RPMI8226 (cell line): ENCODE measurements at regions not wholly inside any gene's neighbourhood (a gene's known extent, or its start where the extent isn't known, plus 50 kb on each side); places are given as distances from the start of the nearest gene placed in this dataset.

Experiments
- DNase-seq: peaks from one replicate; pipeline ENCODE4 v3.0.0-alpha.2; 2015

GRCh38 chr7:84529480-84530205 lies 335.1 kb upstream of the SEMA3A start:
- no peak for DNase-seq

GRCh38 chr7:84528756-84529479 lies 334.3 kb upstream of the SEMA3A start:
- no peak for DNase-seq

- DNase-seq: no peak
Measured at GRCh38 chr7:84524714-84525694, 330.4 kb upstream of the SEMA3A start.

GRCh38 chr7:84513061-84513460 lies 318.5 kb upstream of the SEMA3A start:
- DNase-seq: no peak

DNA sequence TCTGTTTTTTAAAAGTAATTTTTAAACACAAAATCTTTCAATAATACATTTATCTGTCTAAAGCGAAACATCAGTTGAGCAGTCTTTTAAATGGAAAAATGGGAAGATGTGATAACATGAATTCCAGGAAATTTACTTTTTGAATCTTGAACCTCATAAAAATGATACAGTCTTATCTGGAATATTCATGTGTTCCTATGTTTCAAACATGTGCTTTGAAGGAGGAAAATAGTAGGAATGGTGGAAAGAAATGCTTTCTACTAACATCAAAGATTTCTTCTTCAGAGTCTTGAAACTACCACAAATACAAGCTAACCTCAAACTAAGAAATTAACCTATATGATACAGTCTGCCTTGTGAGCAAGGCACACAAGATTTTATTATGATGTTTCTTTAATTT lies 317.5 kb upstream of the SEMA3A start:
- no peak for DNase-seq

DNA sequence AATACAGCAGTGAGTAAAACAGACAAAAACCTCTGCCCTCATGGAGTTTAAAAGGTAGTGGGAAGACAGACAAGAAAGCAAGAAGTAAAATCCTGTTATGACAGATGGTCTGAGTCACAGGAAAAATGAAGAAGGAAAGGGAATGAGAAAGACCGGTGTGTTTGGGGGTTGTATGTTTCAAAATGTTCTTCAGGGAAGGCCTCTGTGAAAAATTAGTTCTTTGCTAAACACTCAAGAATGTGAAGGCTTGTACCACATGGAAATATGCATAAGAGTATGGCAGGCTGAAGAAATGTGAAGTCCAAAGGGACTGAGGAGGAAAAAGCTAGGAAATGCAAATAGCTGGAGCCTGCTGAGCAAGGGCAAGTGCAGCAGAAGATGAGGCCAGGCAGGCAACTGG lies 315.9 kb upstream of the SEMA3A start:
- DNase-seq: no peak

DNA sequence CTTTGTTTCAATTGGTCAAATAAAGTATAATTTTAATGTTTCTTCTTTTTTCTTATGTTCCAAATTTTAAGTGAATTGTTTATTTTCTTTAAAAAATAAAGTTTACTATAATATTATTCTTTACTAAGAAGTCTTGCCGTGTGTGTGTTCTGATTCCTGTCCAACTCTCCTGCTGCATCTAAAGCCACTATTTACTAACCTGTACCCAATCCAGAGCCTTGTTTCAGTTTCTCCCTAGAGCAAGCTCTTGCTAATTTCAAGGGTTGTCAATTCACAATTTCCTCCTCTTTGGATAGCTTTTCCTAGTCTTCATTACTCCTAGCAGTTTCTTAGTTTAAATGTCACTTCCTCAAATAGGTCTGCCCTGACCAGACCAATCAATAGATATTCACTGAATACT lies 314.9 kb upstream of the SEMA3A start:
- DNase-seq: no peak

GRCh38 chr7:84508606-84509005 lies 314.0 kb upstream of the SEMA3A start:
- DNase-seq: no peak

DNA sequence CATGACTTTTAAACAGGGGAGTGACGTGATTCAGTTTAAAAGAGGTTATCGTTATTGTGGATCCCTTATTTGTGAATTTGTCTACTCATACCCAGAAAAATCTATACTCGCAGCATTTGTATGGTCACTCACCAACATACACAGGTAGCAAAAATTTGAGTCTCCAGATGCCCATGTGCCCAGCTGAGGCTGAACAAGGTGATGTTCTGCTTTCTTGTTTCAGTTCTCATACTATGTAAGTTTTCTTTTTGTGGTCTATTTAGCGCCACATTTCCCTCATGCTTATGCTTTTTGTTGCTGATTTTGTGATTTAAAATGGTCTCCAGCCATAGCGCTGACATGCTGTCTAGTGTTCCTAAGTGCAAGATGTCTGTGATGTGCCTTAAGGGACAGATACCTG lies 312.9 kb upstream of the SEMA3A start:
- no peak for DNase-seq

DNA sequence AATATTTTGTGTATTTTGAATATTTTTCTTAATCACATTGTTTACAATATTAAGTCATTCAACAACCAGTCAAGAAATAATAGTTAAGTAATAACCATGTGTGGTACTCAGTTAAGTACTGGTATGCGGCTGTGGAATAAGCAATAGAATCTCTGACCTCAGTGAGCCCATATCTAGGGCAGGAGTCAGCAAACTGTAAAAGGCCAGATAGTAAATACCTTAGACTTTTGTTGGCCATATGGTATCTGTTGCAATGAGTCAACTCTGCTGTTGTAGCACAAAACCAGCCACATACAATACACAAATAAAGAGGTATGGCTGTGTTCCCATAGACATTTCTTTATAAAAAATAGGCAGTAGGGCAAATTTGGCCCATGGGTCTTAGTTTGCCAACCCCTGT lies 311.6 kb upstream of the SEMA3A start:
- no peak for DNase-seq

DNA sequence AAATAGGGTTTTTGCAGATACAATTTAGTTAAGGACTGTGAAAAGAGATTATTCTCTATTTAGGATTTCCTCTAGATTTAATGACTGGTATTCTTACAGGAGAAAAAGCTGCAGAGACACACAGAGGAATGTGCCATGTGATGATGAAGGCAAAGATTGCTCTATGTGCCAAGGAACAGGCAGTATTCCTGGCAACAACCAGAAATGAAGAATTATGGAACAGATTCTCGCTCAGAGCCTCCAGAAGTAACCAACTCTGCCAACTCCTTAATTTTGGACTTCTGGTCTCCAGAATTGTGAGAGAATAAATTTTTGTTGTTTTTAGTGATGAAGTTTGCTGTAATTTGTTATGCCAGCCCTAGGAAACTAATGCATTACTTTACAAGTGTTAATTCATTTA lies 307.6 kb upstream of the SEMA3A start:
- DNase-seq: no peak

DNA sequence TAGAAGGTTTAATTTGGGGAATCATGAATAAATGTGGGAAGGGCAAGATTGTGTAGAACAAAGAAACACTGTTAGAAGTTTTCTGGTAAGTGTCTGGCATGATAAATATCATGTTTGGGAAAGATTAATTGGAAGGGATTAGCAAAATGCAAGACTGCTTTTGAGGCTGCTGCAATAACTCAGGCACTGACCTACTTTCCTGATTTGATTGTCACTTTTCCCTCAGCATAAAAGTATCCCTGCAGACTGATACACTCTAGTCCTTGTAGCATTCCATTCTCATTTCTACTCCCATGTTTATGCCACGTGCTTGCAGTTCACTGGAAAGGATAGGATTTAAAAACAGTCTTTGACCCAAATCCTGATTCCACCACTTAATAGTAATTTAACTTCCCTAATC lies 303.3 kb upstream of the SEMA3A start:
- DNase-seq: no peak

DNA sequence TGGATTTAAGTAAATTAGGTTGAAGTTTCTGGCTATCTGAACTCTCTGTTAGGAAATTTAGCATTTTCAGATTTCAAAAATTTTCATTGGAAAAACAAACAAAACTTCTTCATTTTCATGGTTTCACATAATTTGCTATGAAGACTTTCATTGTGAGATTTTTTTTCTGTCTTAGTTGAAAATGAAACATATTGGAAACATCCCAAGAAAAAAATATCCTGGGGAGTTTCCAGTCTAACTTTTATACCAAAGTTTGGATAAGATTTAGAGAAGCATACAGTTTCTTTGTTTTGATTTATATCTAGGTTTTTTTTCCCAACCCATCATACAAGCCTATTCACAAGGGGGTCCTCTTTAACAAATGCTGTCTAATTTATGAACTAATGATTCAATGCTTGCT lies 300.5 kb upstream of the SEMA3A start:
- DNase-seq: no peak

GRCh38 chr7:84492098-84493034 lies 297.8 kb upstream of the SEMA3A start:
- no peak for DNase-seq

- no peak for DNase-seq
Measured at GRCh38 chr7:84490661-84491060, 296.1 kb upstream of the SEMA3A start.

- no peak for DNase-seq
Measured at GRCh38 chr7:84484502-84485079, 290.0 kb upstream of the SEMA3A start.

DNA sequence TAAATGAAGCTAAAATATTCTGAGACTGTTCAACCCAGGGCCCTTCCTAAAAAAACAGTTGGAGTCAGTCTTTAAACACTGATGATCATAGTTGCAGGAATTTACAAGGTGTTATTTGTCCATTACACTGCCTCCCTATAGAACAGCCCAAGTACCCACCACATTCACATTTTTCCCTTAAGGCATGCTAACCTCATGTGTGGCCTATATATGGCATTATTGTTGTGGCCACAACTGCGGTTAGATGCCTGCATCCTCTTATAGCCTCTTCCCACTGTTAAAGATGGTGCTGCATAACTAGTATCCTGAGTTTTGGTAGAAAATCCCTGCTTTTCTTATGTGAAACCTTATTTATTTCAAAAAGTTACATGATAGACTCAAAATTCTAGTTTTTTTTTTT lies 287.9 kb upstream of the SEMA3A start:
- no peak for DNase-seq

DNA sequence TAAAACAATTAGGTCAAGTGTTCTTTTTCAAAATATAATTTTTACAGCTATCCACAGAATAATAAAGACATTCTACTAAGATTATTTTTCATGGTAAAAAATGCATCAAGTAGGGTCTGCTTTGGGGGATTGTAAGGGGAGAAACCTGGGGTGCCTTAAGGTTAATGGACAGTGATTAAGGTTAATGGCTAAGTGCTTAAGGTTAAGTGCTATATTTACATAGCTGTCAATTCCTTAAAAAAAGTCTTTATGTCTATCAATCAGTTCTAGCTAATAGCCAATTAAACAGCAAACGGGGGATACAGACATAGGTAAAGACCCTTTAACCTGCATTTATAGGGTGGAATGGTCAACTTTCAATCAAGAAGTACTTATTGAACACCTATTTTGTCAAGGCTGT lies 284.5 kb upstream of the SEMA3A start:
- no peak for DNase-seq

GRCh38 chr7:84477786-84478478 lies 283.3 kb upstream of the SEMA3A start:
- DNase-seq: no peak

DNA sequence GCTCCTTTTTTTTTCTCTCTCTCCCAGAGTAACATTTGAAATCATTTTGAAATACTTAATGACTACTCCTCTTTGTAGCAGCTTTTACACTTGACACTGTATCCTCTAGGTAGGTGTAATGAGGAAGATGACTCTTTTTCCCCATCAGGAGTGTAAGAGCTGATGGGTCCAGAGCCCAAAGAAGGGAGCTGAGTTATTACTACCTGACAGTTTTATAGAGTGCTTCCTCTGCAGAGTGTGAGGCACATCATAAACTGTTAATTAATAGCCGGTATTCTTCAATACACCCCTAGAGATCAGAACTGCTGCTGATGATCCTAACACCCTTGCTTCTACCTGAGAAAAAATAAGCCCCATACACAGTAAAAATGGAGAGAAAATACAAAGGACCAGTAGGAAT lies 279.8 kb upstream of the SEMA3A start:
- no peak for DNase-seq

DNA sequence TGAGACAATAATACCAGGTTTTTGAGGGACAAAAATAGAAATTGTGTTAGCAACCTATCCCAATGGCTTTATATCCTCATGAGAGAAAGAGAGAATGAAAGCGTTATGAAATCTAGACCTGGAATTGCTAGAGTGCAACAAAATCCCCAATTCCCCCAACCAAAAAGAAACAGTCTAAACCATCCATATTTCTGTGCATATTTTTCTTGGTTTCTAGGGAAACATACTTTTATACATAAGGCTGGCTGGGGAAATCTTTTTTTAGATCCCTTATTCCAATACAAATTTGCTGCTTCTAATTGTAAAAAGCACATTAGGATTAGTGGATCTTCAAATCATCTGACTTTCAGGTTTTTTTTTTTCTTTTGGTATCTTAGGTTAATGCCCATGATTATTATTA lies 277.0 kb upstream of the SEMA3A start:
- no peak for DNase-seq
